ENCODE measurements at regions not wholly inside any gene's neighbourhood (a gene's known extent, or its start where the extent isn't known, plus 50 kb on each side); places are given as distances from the start of the nearest gene placed in this dataset.
"Not testable (repeated sequence)": the region's sequence is repeated elsewhere in the genome, so short reads cannot be mapped to it uniquely, and the experiment has no call there.

- not testable (repeated sequence) for DNase-seq
Observed at GRCh38 chr19:31893491-31893890, 451.9 kb upstream of the ZNF507 start.

DNA sequence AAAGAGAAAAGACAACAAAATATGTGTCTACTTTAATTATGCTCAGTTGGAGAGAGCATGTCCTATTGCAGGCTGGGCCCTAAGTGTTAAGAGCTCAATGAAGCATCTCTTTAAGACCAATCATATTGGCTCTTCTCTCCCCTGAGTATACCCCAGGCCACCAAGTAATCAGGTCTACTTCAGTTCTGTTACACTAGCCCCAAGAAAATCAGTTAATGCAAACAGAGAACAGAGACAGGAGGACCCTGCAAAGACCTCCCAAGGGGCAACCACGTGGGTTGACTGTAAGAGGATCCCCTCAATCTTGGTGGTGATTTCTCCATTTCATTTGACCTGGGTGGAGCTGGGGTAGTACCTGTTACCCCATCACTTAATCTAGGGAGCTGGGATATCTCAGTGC lies 451.0 kb upstream of the ZNF507 start:
- no peak for DNase-seq

DNA sequence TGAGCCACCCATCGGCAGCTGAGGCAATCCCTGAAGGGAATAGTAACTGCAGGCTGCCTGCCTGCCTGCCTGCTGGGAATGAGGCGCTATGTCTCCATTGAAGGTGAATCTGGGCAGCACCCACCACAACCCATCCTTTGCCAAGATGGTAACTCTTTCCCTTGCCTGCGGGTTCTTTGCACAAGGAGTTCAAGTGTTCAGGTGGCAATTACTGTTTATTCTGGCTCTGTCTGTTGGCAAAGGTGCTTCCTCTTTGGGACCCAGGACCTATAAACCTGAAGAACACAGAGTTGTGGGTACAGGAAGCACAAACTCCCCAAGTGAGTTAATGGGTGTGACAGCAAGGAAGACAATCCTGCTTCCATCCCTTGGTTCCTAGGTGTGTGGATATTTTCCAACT lies 448.1 kb upstream of the ZNF507 start:
- DNase-seq: no peak

GRCh38 chr19:31900991-31901390 lies 444.4 kb upstream of the ZNF507 start:
- no peak for DNase-seq

GRCh38 chr19:31902821-31903220 lies 442.6 kb upstream of the ZNF507 start:
- no peak for DNase-seq

DNA sequence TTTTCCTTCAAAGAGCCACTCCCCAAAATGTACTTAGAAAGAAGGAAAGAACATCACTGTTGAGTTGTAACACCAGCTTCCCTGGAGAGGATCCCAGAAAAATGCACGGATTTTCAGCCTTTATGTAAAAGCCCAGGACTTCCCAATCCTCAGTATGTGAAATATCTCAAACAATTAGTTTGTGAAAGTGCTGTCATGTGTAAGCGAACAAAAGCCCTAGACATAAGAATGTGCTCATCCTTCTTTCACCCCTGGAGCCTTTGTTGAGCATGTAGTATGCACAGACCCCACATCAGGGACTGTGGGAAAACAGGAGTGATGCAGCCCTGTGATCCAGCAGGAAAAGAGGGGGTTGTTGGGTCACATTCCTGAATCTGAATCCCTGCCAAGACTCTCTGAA lies 441.4 kb upstream of the ZNF507 start:
- no peak for DNase-seq

DNA sequence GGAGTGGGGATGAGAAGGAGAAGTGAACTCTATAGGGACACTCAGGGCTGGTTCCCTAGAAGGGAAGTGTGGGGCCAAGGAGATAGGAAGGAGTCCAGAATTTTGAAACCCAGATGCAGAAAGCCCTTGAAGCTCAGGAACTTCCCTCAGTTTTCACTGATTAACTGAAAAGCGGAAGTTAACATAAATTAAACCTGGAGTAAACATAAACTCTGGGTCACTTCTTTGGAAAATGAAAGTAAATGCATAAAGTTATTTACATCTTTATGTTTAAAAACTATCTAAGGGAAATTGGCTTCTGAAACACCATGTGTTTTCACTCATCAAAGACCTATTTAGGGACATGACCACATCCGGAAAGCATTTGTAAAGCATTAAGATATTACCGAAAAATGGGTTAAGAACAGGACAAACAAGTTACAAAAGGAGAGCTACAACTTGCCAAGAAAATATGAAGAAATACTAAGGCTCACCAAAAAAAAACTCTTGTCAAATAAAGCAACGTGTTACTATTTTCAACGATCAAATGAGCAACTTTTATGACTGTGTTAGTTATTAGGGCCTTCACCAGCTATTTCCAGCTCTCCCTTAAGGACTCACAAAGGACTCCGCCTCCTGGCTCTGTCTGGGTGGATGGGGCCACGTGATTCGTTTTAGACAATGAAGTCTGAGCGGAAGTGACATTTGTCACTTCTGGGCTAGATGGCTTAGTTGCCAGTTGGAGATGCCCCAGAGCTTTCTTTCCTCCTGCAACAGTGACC lies 439.1 kb upstream of the ZNF507 start:
- DNase-seq: no peak

DNA sequence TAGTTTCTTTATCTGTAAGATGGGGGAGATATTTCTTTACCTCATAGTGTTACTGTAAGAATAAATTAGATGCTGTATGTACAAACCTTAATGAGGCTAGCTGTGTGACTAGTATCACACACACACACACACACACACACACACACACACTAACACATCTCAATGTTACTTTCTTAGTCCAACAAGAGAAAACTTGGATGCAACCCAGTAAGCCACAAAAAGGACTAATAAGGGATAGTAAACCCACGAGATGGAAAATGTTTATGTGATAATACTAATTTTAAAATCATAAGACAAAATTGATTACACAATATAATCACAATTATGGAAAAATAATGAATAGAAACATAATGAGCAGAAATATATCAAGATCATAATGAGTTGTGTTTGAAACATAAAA lies 437.7 kb upstream of the ZNF507 start:
- no peak for DNase-seq

- DNase-seq: no peak
Observed at GRCh38 chr19:31908080-31908479, 437.3 kb upstream of the ZNF507 start.

DNA sequence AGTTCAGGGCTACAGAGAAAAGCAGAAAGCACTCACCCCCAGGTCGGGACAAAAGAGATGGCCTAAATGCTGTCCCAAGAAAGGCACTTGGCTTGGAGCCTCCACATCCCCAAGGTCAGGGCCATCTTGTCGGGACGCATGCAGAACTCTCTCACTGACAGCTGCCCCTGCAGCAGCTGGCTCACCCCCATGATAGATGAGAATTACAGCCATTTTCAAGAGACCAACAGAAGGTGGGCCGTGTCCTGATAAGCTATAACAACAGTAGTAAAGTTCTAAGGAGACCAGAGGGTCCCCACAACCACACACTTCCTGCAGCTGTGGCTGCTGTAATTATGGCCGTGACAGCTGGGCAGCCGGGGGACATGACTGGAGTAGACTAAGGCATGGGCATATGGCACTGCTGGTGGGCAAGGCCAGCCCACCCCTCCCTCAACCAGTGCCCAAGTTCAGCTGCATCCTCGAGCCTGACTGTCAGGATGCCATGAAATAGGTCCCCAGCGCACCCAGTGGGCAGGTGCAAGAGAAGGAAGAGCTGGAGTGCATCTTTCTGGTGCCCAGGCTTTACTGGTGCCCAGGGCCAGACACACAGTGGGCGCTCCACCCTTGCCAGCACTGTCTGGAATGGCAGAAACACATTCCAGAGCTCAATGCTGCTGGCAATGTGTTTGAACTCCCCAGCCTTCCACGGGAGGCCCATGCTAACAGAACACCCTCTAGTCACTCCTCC lies 436.7 kb upstream of the ZNF507 start:
- no peak for DNase-seq

GRCh38 chr19:31910224-31910623 lies 435.2 kb upstream of the ZNF507 start:
- no peak for DNase-seq

DNA sequence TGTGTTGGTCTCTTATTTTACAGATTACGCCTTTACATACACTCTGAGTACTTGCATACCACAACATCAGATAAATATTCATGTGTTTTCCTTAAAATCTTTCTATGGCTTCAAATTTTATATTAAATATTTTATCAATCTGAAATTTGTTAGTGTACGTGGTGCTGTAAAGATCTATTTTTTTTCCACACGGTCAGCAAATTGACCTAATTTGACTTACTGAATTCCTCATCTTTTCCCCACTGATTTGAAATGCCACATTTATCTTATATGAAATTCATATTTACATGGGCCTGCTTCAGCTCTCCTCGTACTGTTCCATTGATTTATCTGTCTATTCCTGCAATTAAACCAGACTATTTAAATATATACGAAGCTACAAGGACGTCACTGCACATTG lies 433.8 kb upstream of the ZNF507 start:
- no peak for DNase-seq

GRCh38 chr19:31913103-31913661 lies 432.2 kb upstream of the ZNF507 start:
- no peak for DNase-seq

GRCh38 chr19:31930401-31930800 lies 415.0 kb upstream of the ZNF507 start:
- DNase-seq: no peak

DNA sequence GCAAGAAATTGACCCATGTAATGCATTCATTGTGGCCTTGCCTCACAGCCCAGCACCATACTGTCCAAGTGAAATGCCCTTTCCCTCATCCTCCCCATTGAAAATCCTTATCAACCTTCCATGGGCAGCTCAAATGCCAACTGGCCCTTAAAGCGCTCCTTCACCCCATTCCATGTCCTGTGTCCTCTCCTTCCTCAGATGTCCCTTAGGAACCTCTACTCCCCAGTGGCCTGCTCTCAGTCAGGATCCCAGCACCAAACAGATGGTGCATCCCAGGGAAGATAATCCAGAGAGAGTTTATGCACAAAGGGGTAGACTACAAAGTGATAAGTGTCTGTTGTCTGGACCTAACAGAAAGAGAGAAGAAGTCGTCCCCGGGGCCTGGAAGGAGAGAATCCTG lies 407.4 kb upstream of the ZNF507 start:
- no peak for DNase-seq

- no peak for DNase-seq
Observed at GRCh38 chr19:31938675-31939074, 406.7 kb upstream of the ZNF507 start.

DNA sequence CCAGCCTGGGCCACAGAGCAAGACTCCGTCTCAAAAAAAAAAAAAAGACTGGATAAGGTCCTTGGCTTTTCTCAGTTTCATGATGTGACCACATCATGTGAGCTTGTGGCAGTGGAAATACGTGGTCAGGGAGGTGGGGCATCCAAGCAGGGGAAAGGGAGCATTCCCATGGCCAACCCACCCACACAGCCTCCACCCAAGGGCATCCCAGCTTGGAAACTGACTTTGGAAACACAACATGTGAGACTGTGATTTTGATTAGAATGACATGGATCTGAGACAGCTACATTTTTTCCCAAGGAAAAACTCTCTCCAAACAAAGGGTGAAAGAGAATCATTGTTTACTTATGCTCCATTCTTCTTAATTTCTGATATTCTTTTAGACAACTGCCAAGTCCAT lies 405.0 kb upstream of the ZNF507 start:
- DNase-seq: no peak

- DNase-seq: no peak
Observed at GRCh38 chr19:31943191-31943661, 402.2 kb upstream of the ZNF507 start.

DNA sequence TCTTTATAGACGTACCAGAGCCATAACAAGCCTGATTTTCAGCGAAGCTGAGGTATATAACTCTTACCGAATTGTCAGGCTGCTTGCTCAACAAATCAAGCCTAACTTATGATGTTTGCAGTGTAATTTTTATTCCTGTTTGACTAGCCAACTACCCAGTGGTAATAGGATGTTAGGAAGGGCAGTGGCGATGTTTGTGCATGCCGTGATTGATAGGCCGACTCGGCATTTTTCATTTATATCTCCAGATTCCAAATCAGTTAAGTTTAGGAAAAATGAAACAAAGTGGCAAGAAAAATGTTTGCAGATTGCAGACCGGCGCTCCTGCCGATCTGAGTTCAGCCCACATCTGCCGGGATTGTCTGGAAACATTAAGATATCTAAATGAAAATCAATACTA lies 401.6 kb upstream of the ZNF507 start:
- no peak for DNase-seq

DNA sequence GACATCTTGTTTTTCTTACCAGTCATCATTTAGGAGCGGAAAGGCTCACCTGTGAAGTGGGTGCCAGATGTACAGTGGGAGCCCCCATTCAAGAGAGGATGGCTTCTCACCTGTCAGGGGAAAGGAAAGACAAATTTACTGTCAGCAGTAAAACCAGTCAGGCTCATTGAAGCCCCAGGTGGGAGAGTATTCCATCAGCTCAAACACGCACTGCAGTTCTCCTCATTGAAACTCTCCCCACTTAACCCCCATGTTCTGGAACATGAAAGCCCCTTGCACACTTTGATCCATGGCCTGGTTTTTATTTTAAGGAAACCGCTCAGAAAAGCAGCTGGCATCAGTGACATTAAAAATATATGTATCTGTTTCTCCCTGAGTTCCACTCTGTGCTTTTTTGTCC lies 401.1 kb upstream of the ZNF507 start:
- DNase-seq: no peak

GRCh38 chr19:31946491-31946890 lies 398.9 kb upstream of the ZNF507 start:
- no peak for DNase-seq

- DNase-seq: no peak
Observed at GRCh38 chr19:31947436-31948115, 397.8 kb upstream of the ZNF507 start.

GRCh38 chr19:31952693-31953092 lies 392.7 kb upstream of the ZNF507 start:
- DNase-seq: no peak
